CD4-positive, alpha-beta T cell (primary cell): ENCODE measurements at regions not wholly inside any gene's neighbourhood (a gene's known extent, or its start where the extent isn't known, plus 50 kb on each side); places are given as distances from the start of the nearest gene placed in this dataset.

Experiments used
- ATAC-seq: fragments of 200-7000 bp; cut with Tn5 transposase; one replicate; pipeline ENCODE4 v1.10.0; 2022; ENCODE audit warnings: mild to moderate bottlenecking; ENCODE audit not compliant: poor library complexity
- CTCF ChIA-PET: fragments of 350-600 bp; sonication (Branson Sonifier 250); formaldehyde crosslinking; loops from one replicate; lab custom pipeline; 2021; ENCODE audit warnings: antibody characterized with exemption, inconsistent platforms; lab: Charles Lee
- POLR2A ChIA-PET: fragments of 350-600 bp; sonication (Branson Sonifier 250); formaldehyde crosslinking; loops from one replicate; lab custom pipeline; 2021; ENCODE audit warnings: antibody characterized with exemption, inconsistent platforms; lab: Charles Lee
- DNase-seq, 14 experiments: peaks; one replicate each; pipeline ENCODE4 v3.0.0-alpha.2; 2013 to 2020; ENCODE audit warnings: mixed read lengths in 2 of 14
- H3K27ac ChIP-seq, 2 donors: one replicate each; pipeline versions ENCODE4 v1.5.1 to v1.7.0; 2013; ENCODE audit warnings: low read length in 2 of 2, low read depth in 1 of 2, mild to moderate bottlenecking in 1 of 2
- H3K27me3 ChIP-seq, 2 experiments: 1 replicate in 1 of 2; 2 replicates in 1 of 2; pipeline versions ENCODE4 v1.6.1 to v1.7.0; 2013; ENCODE audit warnings: low read length in 2 of 2, control low read depth in 1 of 2, mild to moderate bottlenecking in 1 of 2, moderate library complexity in 1 of 2; ENCODE audit not compliant: insufficient read depth in 2 of 2, control insufficient read depth in 1 of 2
- H3K36me3 ChIP-seq: one replicate; pipeline ENCODE4 v1.6.1; 2013; ENCODE audit warnings: low read length, control low read depth; ENCODE audit not compliant: insufficient read depth
- H3K4me1 ChIP-seq: one replicate; pipeline ENCODE4 v1.6.1; 2013; ENCODE audit warnings: low read length, control low read depth; ENCODE audit not compliant: insufficient read depth
- H3K4me3 ChIP-seq: one replicate; pipeline ENCODE4 v1.5.1; 2013; ENCODE audit warnings: mild to moderate bottlenecking, low read length, moderate library complexity
- H3K9me3 ChIP-seq, 2 experiments: 1 replicate in 1 of 2; 2 replicates in 1 of 2; pipeline versions ENCODE4 v1.6.1 to v1.7.0; 2013; ENCODE audit warnings: low read length in 2 of 2, mild to moderate bottlenecking in 2 of 2, control low read depth in 1 of 2, moderate library complexity in 1 of 2; ENCODE audit not compliant: control insufficient read depth in 1 of 2, insufficient read depth in 1 of 2
- H3K27ac Mint-ChIP-seq: one replicate; pipeline ENCODE4 v1.8.0; 2020; ENCODE audit warnings: mixed read lengths
- H3K27me3 Mint-ChIP-seq: one replicate; pipeline ENCODE4 v1.8.0; 2021; ENCODE audit warnings: mixed read lengths
- H3K36me3 Mint-ChIP-seq: one replicate; pipeline ENCODE4 v1.8.0; 2021; ENCODE audit warnings: low read depth, mixed read lengths
- H3K4me1 Mint-ChIP-seq: one replicate; pipeline ENCODE4 v1.8.0; 2021; ENCODE audit warnings: low read depth, mixed read lengths
- H3K4me3 Mint-ChIP-seq: one replicate; pipeline ENCODE4 v1.8.0; 2020; ENCODE audit warnings: mild to moderate bottlenecking, mixed read lengths
- H3K9me3 Mint-ChIP-seq: one replicate; pipeline ENCODE4 v1.8.0; 2020; ENCODE audit warnings: mixed read lengths
- intact Hi-C, 2 experiments: fragments of 100-400 bp; cut with DNase I in 1 of 2; cut with micrococcal nuclease in 1 of 2; formaldehyde crosslinking; loops; one replicate each; pipeline versions ENCODE4 v1.15.1 to v1.9.0; 2023 to 2025; cut with DNase I, micrococcal nuclease
- TF ChIP-seq, protein P1 (sequence below): fragments of 200-600 bp; IDR thresholded peaks from one replicate; pipeline ENCODE4 v1.8.0; 2022; ENCODE audit warnings: antibody characterized with exemption, mild to moderate bottlenecking

DNA sequence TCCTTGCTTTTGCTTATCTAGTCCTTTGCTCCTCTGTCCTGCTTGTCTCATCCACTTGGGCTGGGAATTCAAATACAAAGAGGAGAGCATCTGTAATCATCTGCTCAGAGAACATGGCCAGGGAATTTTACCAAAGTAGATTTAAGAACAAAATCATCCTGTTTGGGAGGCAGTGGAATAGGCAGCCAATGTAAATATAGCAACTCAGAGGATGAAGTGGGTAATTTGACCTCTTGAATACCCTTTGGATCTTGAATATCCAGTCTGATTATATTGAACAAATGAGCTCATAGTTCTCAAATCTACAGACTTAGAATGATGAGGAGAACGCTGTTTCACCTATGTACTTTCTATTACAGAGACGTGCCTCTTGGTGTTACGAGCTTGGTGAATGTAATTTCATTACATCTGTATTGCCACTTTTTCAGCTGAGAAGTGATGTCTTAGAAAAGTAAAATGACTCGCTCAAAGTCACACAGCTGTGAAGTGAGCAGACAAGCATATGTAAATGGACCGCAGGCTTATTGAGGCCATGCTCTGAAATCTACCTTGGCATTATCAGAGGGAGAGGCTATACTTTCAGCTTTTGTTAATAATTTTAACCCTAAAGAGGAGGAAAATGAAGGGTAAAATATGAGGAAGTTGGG, 266.3 kb downstream of the MTX2 start:
- TF ChIP-seq, protein P1, sequence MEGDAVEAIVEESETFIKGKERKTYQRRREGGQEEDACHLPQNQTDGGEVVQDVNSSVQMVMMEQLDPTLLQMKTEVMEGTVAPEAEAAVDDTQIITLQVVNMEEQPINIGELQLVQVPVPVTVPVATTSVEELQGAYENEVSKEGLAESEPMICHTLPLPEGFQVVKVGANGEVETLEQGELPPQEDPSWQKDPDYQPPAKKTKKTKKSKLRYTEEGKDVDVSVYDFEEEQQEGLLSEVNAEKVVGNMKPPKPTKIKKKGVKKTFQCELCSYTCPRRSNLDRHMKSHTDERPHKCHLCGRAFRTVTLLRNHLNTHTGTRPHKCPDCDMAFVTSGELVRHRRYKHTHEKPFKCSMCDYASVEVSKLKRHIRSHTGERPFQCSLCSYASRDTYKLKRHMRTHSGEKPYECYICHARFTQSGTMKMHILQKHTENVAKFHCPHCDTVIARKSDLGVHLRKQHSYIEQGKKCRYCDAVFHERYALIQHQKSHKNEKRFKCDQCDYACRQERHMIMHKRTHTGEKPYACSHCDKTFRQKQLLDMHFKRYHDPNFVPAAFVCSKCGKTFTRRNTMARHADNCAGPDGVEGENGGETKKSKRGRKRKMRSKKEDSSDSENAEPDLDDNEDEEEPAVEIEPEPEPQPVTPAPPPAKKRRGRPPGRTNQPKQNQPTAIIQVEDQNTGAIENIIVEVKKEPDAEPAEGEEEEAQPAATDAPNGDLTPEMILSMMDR = no peak
- H3K27me3 Mint-ChIP-seq = peaks cover 18% of the 10 kb centered on the region

GRCh38 chr2:176536439-176537133, 267.3 kb downstream of the MTX2 start:
- Mint-ChIP-seq H3K9me3 (no peaks in the 10 kb centered on the region), H3K36me3 (no peaks in the 10 kb centered on the region), H3K4me3 (no peak overlapping the region), H3K27me3 (peaks cover 11% of the 10 kb centered on the region), H3K27ac (no peak overlapping the region), H3K4me1 (no peaks in the 10 kb centered on the region)
- DNase-seq (no peak), ATAC-seq (no peak)
- Histone ChIP-seq H3K27ac (no peak overlapping the region), H3K36me3 (no peaks in the 10 kb centered on the region), H3K27me3 (no peaks in the 10 kb centered on the region), H3K4me3 (no peak overlapping the region), H3K9me3 (no peaks in the 10 kb centered on the region), H3K4me1 (no peaks in the 10 kb centered on the region)
- TF ChIP-seq, protein P1 = no peak
- ChIA-PET CTCF (no interaction called here), POLR2A (no interaction called here)
- intact Hi-C loops = no loop called here

More for the DNA sequence above, 266.3 kb downstream of the MTX2 start:
- Mint-ChIP-seq H3K4me1 (no peaks in the 10 kb centered on the region), H3K36me3 (no peaks in the 10 kb centered on the region), H3K4me3 (no peak overlapping the region), H3K9me3 (no peaks in the 10 kb centered on the region), H3K27ac (no peak overlapping the region)
- ChIA-PET POLR2A (no interaction called here), CTCF (no interaction called here)
- ATAC-seq (no peak), DNase-seq (no peak)
- intact Hi-C loops = no loop called here
- Histone ChIP-seq H3K4me1 (no peaks in the 10 kb centered on the region), H3K4me3 (no peak overlapping the region), H3K27ac (no peak overlapping the region), H3K27me3 (no peaks in the 10 kb centered on the region), H3K9me3 (no peaks in the 10 kb centered on the region), H3K36me3 (no peaks in the 10 kb centered on the region)

GRCh38 chr2:176537932-176538331, 268.7 kb downstream of the MTX2 start:
- POLR2A ChIA-PET = no interaction called here
- no peak for ATAC-seq

More at GRCh38 chr2:176537932-176538331, 268.7 kb downstream of the MTX2 start:
- intact Hi-C loops = no loop called here
- Histone ChIP-seq H3K9me3 (no peaks in the 10 kb centered on the region), H3K27me3 (peaks cover 0 to 1% of the 10 kb centered on the region in 2 experiments), H3K36me3 (no peaks in the 10 kb centered on the region), H3K4me3 (no peak overlapping the region), H3K27ac (no peak overlapping the region), H3K4me1 (no peaks in the 10 kb centered on the region)
- Mint-ChIP-seq H3K4me1 (no peaks in the 10 kb centered on the region), H3K27ac (no peak overlapping the region), H3K9me3 (no peaks in the 10 kb centered on the region), H3K36me3 (no peaks in the 10 kb centered on the region), H3K27me3 (peaks cover 16% of the 10 kb centered on the region), H3K4me3 (no peak overlapping the region)
- no peak for DNase-seq
- TF ChIP-seq, protein P1 = no peak
- CTCF ChIA-PET = no interaction called here
